ENCODE measurements at regions not wholly inside any gene's neighbourhood (a gene's known extent, or its start where the extent isn't known, plus 50 kb on each side); places are given as distances from the start of the nearest gene placed in this dataset.

GRCh38 chrX:69319376-69319775, 154.1 kb upstream of the PJA1 start:
- TF ChIP-seq POLR2A (IDR thresholded peaks at IDR 0.05) (no peak), CTCF (IDR thresholded peaks at IDR 0.05) (no peak)
